ENCODE measurements at regions not wholly inside any gene's neighbourhood (a gene's known extent, or its start where the extent isn't known, plus 50 kb on each side); places are given as distances from the start of the nearest gene placed in this dataset.

DNA sequence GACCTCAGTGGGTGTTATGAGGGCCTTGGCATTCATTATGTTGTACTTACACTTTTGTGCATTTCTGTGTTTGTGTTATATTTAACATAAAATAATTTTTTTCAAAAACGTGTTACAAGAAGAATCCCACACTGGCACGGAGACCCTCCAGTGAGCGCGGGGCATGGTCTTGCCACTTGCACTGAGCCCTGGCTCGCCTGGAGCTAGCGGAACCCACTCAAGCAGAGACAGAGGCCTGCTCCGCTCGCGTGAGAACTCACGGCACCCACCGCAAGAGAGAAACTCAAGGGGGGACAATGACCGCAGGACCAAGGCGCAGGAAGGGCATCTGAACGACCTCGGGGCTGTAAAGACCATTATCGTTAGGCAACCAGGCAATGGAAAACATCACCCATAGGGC is 248.0 kb upstream of the SOX11 start:
- no peak for TF ChIP-seq SP1 (IDR thresholded peaks at IDR 0.05; ENCODE audit: low read depth, low read length)
- no peak for TF ChIP-seq POLR2A (IDR thresholded peaks at IDR 0.05; ENCODE audit: low read depth, low read length)
- no peak for TF ChIP-seq FOS (IDR thresholded peaks at IDR 0.05; ENCODE audit: borderline replicate concordance, extremely low read depth, insufficient read length)
- TF ChIP-seq, protein P1, sequence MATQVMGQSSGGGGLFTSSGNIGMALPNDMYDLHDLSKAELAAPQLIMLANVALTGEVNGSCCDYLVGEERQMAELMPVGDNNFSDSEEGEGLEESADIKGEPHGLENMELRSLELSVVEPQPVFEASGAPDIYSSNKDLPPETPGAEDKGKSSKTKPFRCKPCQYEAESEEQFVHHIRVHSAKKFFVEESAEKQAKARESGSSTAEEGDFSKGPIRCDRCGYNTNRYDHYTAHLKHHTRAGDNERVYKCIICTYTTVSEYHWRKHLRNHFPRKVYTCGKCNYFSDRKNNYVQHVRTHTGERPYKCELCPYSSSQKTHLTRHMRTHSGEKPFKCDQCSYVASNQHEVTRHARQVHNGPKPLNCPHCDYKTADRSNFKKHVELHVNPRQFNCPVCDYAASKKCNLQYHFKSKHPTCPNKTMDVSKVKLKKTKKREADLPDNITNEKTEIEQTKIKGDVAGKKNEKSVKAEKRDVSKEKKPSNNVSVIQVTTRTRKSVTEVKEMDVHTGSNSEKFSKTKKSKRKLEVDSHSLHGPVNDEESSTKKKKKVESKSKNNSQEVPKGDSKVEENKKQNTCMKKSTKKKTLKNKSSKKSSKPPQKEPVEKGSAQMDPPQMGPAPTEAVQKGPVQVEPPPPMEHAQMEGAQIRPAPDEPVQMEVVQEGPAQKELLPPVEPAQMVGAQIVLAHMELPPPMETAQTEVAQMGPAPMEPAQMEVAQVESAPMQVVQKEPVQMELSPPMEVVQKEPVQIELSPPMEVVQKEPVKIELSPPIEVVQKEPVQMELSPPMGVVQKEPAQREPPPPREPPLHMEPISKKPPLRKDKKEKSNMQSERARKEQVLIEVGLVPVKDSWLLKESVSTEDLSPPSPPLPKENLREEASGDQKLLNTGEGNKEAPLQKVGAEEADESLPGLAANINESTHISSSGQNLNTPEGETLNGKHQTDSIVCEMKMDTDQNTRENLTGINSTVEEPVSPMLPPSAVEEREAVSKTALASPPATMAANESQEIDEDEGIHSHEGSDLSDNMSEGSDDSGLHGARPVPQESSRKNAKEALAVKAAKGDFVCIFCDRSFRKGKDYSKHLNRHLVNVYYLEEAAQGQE (IDR thresholded peaks at IDR 0.05; ENCODE audit: low read depth, low read length), result no peak
- no peak for TF ChIP-seq ZNF274 (IDR thresholded peaks at IDR 0.05; ENCODE audit: insufficient read depth, insufficient read length)
- TF ChIP-seq, protein P2, sequence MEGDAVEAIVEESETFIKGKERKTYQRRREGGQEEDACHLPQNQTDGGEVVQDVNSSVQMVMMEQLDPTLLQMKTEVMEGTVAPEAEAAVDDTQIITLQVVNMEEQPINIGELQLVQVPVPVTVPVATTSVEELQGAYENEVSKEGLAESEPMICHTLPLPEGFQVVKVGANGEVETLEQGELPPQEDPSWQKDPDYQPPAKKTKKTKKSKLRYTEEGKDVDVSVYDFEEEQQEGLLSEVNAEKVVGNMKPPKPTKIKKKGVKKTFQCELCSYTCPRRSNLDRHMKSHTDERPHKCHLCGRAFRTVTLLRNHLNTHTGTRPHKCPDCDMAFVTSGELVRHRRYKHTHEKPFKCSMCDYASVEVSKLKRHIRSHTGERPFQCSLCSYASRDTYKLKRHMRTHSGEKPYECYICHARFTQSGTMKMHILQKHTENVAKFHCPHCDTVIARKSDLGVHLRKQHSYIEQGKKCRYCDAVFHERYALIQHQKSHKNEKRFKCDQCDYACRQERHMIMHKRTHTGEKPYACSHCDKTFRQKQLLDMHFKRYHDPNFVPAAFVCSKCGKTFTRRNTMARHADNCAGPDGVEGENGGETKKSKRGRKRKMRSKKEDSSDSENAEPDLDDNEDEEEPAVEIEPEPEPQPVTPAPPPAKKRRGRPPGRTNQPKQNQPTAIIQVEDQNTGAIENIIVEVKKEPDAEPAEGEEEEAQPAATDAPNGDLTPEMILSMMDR (IDR thresholded peaks at IDR 0.05 in 2 of 3, conservative IDR thresholded peaks at IDR 0.05 in 1 of 3; ENCODE audit: control insufficient read depth in 2 of 3, extremely low read depth in 1 of 3, insufficient read depth in 1 of 3, low read depth in 3 of 3, low read length in 3 of 3), result no peak
- no peak for TF ChIP-seq RAD21 (IDR thresholded peaks at IDR 0.05; ENCODE audit: insufficient read depth, low read depth, low read length)
- TF ChIP-seq SPI1 (IDR thresholded peaks at IDR 0.05; ENCODE audit: borderline replicate concordance, insufficient read depth, low read depth, low read length), result no peak
- no peak for TF ChIP-seq ATF3 (IDR thresholded peaks at IDR 0.05; ENCODE audit: borderline replicate concordance, extremely low read depth, low read depth, low read length)
- TF ChIP-seq DPF2 (IDR thresholded peaks at IDR 0.05), result no peak
- no peak for TF ChIP-seq ESRRA (IDR thresholded peaks at IDR 0.05; ENCODE audit: low read length)
- no peak for TF ChIP-seq ZNF24 (IDR thresholded peaks at IDR 0.05)
- no peak for TF ChIP-seq JUNB (IDR thresholded peaks at IDR 0.05)
- no peak for TF ChIP-seq PAX8 (IDR thresholded peaks at IDR 0.05)

Measured in GM12878 (cell line).